ENCODE measurements at regions not wholly inside any gene's neighbourhood (a gene's known extent, or its start where the extent isn't known, plus 50 kb on each side); places are given as distances from the start of the nearest gene placed in this dataset.
A peak's percentile ranks its signal among the peaks of the same experiment; 100 is the strongest.

DNA sequence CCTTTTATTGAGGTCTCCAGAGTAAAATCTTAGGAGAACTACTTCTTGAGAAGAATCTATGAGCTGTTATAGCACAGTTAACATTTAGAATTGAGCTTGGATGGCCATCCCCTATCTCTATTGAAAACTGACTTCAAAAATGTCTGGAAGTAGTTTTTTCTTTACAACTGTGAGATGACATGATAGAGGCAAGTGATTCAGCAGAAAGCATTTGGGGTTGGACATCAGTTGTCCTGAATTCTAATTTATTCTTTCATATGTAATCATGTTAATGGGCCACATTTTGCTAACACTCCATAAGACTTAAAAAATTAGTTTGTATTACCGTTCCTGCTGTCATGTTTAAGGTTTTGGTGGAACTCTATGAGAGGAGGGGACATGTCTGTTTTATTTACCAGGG, 237.0 kb upstream of the SLC14A2 start:
- no peak for DNase-seq (ENCODE audit: low read depth, low spot score)

GRCh38 chr18:45378933-45379332, 236.3 kb upstream of the SLC14A2 start:
- no peak for DNase-seq (ENCODE audit: low read depth, low spot score)

- DNase-seq (ENCODE audit: low read depth, low spot score): no peak
Measured at GRCh38 chr18:45379903-45380302, 235.4 kb upstream of the SLC14A2 start.

- DNase-seq (ENCODE audit: low read depth, low spot score): no peak
Measured at GRCh38 chr18:45381282-45381681, 234.0 kb upstream of the SLC14A2 start.

DNA sequence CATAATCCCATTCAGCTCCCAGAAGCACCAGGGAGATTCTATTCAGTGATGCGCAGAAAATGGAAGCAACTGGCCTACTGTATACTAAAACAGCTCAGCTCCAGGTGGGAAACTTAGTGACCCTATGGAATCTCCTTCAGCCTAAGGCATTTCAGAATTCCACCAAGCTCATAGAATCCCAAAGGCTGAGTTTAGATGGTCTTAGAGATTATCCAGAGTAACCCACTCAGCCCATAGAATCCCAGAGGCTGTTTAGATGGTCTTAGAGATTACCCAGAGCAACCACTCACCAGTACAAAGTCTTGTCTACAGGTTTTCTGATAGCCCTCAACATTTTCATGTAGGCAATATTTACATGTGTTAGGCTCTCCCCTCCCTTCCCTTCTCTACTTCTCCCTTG, 232.0 kb upstream of the SLC14A2 start:
- no peak for DNase-seq (ENCODE audit: low read depth, low spot score)

DNA sequence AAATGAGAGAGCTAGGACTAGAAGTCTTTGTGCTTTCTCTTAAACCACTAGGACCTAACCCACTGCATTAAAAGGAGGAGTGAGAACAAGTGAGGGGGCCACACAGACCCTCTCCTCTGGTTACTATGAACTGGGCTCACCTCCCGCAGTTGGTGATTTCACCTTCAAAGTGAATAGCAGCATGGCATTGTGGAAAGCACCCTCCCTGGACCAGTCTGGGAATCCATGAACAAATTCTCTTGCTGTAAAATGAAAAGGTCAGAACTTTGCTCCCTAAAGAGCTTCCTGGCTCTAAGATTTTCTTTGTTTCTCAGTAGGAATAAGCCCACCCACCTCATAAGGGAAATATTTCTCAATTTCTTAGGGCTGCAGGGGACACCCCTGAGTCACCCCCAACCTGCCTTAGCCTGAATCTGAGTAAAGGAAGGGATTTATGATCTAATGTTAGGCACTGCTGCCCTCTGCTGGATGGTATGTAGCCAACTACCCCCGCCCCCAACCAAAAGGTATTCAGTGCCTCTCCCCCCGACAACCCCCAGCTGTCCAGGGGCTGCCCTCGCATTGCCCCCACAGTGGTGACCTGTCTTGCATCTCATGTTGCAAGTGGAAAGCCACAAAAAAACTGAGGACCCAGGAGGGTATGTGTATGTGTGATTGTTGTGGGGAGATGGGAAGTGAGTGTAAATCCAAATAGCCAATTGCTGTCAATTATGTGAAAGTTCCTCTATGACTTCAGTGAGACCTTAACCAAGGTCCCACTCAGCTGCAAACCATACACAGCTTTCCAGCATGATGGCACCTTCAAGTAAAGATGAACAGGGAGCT, 230.9 kb upstream of the SLC14A2 start:
- DNase-seq (ENCODE audit: low read depth, low spot score): peak; percentile 33

GRCh38 chr18:45384962-45385315, 230.3 kb upstream of the SLC14A2 start:
- no peak for DNase-seq (ENCODE audit: low read depth, low spot score)

- peak; percentile 42 for DNase-seq (ENCODE audit: low read depth, low spot score)
Measured at GRCh38 chr18:45386041-45386655, 229.1 kb upstream of the SLC14A2 start.

DNA sequence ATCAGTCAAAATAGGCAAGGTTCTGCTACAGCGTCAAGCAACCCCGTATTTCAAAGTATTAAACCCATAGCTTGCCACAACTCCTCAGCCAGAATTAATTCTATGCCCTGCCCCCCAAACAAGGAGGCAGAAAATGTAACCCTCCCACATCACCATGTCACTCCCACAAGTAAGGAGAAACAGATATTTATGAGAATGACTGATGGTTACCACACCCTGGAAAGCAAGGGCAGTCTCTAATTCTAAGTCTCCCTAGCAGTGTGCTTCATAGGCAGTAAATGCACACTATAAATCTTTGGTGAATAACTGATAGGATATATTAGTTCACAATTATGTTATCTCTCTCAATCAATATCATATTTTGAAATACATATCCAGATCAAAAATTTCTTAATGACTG, 228.0 kb upstream of the SLC14A2 start:
- no peak for DNase-seq (ENCODE audit: low read depth, low spot score)

DNA sequence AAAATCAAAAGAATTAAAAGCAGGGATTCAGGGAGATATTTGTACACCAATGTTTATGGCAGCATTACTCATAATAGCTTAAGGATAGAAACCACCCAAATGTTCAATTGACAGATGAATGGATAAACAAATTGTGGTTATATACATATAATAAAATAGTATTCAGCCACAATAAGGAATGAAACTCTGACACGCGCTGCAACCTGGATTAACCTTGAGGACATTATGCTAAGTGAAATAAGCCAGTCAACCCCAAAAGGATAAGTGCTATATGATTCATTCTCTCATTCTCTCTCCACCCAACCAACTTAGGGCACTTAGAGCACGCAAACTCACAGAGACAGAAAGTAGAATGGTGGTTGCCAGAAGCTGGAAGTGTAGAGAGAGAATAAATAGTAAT, 216.8 kb upstream of the SLC14A2 start:
- no peak for DNase-seq (ENCODE audit: low read depth, low spot score)

GRCh38 chr18:45399146-45399545, 216.1 kb upstream of the SLC14A2 start:
- no peak for DNase-seq (ENCODE audit: low read depth, low spot score)

- DNase-seq (ENCODE audit: low read depth, low spot score): no peak
Measured at GRCh38 chr18:45399643-45400042, 215.6 kb upstream of the SLC14A2 start.

GRCh38 chr18:45402485-45403056, 212.7 kb upstream of the SLC14A2 start:
- DNase-seq (ENCODE audit: low read depth, low spot score): no peak

DNA sequence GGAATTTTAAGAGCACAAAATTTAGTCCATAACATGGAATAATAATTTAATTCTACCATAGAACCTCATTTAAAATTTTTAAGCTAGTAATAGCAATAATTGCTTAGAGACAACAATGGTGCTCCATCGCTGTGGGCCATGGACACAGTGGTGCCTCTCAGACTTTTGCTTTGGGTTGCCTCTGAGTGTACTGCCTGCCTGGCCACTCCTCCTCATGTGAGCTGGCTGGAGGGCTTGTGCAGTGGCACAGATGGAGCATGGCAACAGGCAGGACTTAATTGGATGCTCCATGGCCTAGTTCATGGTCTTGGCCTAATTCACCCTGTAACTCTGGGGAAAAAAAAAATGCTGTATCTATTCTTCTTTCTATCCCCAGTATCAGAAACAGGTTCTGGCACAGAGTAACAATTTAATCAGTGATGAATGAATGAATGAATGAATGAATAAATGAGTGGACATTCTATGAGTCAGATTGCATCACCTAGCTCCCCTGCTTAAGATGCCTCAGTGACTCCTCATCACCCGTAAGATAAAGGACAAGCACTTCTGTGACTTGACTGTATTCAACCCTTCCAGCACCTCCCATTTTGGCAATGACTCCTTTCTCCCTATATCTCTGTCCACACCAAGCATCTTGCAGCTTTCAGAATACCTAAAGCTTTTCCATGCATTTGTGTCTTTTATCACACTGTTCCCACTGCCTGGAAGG, 211.8 kb upstream of the SLC14A2 start:
- DNase-seq (ENCODE audit: low read depth, low spot score): no peak

DNA sequence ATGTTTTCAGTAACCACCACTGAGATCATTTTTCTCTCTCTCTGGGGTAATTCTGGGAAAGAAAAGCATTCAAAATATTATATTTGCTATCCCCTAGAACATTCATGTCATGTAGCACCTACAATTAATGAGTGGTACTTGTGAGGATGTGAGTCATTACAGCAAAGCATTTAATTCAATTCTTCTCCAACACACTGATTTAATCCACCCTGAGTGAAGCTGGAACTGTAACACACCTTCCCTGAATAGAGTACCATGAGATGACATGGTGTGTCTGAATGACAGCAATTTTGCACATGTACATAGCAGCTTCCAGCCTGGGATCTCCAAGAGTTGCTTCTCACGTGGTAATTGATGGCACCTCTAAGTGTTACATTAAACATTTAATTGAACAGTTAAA, 207.1 kb upstream of the SLC14A2 start:
- DNase-seq (ENCODE audit: low read depth, low spot score): no peak

- DNase-seq (ENCODE audit: low read depth, low spot score): no peak
Measured at GRCh38 chr18:45409971-45410370, 205.3 kb upstream of the SLC14A2 start.

DNA sequence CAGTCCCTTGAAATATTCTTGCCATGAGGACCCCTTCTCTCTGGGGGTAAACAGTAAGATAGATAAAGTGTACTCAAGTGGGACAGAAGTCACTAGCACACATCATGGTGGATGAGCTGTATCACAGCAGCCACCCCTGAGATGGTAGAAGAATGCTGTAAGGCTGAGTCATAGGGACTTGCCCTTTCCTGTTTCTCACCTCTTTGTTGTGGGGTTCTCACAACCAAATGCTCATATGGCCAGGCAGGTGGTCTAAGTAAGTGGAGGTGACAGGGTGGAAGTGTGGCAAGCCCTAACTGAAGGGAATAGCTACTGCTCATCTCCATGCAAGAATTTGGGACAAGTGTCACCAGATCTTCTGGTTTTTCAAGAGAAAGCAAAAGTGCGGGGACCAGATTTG, 202.7 kb upstream of the SLC14A2 start:
- DNase-seq (ENCODE audit: low read depth, low spot score): no peak

- DNase-seq (ENCODE audit: low read depth, low spot score): no peak
Measured at GRCh38 chr18:45413180-45413836, 202.0 kb upstream of the SLC14A2 start.

- no peak for DNase-seq (ENCODE audit: low read depth, low spot score)
Measured at GRCh38 chr18:45415614-45416013, 199.7 kb upstream of the SLC14A2 start.

GRCh38 chr18:45416168-45416567, 199.1 kb upstream of the SLC14A2 start:
- no peak for DNase-seq (ENCODE audit: low read depth, low spot score)

DNA sequence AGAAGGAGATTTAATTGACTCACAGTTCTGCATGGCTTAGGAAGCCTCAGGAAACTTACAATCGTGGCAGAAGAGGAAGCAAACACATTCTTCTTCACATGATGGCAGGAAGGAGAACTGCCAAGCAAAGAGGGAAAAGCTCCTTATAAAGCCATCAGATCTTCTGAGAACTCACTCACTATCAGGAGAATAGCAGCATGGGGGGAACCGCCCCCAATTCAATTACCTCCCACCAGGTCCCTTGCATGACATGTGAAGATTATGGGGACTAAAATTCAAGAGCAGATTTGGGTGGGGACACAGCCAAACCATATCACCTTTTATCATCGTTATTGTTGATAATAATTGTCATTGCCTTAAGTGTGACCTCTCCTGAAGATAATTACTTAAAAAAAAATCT, 197.9 kb upstream of the SLC14A2 start:
- DNase-seq (ENCODE audit: low read depth, low spot score): no peak

- DNase-seq (ENCODE audit: low read depth, low spot score): no peak
Measured at GRCh38 chr18:45423659-45424058, 191.6 kb upstream of the SLC14A2 start.
